A673 (cell line): ENCODE measurements at regions not wholly inside any gene's neighbourhood (a gene's known extent, or its start where the extent isn't known, plus 50 kb on each side); places are given as distances from the start of the nearest gene placed in this dataset.

Source experiments
- CTCF ChIP-seq: fragments of 300-800, 200-600 bp; sonication (generic); conservative IDR thresholded peaks from 2 replicates; pipeline ENCODE4 v1.5.1; 2017; ENCODE audit warnings: low read depth, mild to moderate bottlenecking, antibody characterized with exemption, low read length, moderate library complexity, mixed read lengths
- EZH2 ChIP-seq: fragments of 200-600 bp; sonication (generic); IDR thresholded peaks from 2 replicates; pipeline ENCODE4 v1.6.1; 2017; ENCODE audit warnings: borderline replicate concordance, low read depth, mild to moderate bottlenecking, mixed read lengths, antibody characterized with exemption, low read length; ENCODE audit not compliant: poor library complexity, severe bottlenecking

GRCh38 chr6:117776441-117776840, 101.2 kb downstream of the NUS1 start:
- TF ChIP-seq EZH2: no peak
- TF ChIP-seq CTCF: peak; percentile 50
